H9 (cell line): ENCODE measurements at regions not wholly inside any gene's neighbourhood (a gene's known extent, or its start where the extent isn't known, plus 50 kb on each side); places are given as distances from the start of the nearest gene placed in this dataset.

Experiments used
- DNase-seq: peaks from one replicate; pipeline ENCODE4 v3.0.0-alpha.2; 2017
- H2AFZ ChIP-seq: one replicate; pipeline ENCODE4 v1.6.1; 2013; ENCODE audit warnings: mild to moderate bottlenecking, low read length, control low read depth, moderate library complexity
- H2AK5ac ChIP-seq: 2 replicates; pipeline ENCODE4 v1.6.1; 2013; ENCODE audit warnings: low read length, control low read depth, mixed read lengths; ENCODE audit not compliant: insufficient read length
- H2BK120ac ChIP-seq: one replicate; pipeline ENCODE4 v1.6.1; 2013; ENCODE audit warnings: low read depth, mild to moderate bottlenecking, low read length, control low read depth, inconsistent platforms; ENCODE audit not compliant: poor library complexity, severe bottlenecking
- H2BK12ac ChIP-seq: 2 replicates; pipeline ENCODE4 v1.6.1; 2013; ENCODE audit warnings: low read length, control low read depth, mixed read lengths, low read depth; ENCODE audit not compliant: insufficient read length
- H2BK15ac ChIP-seq: 2 replicates; pipeline ENCODE4 v1.6.1; 2013; ENCODE audit warnings: low read depth, low read length, control low read depth
- H2BK20ac ChIP-seq: one replicate; pipeline ENCODE4 v1.6.1; 2013; ENCODE audit warnings: low read depth, mild to moderate bottlenecking, low read length, control low read depth, inconsistent platforms; ENCODE audit not compliant: poor library complexity, severe bottlenecking
- H2BK5ac ChIP-seq: 2 replicates; pipeline ENCODE4 v1.6.1; 2013; ENCODE audit warnings: low read length, control low read depth, mixed read lengths; ENCODE audit not compliant: insufficient read length
- H3K14ac ChIP-seq: 2 replicates; pipeline ENCODE4 v1.6.1; 2013; ENCODE audit warnings: low read length, control low read depth; ENCODE audit not compliant: insufficient read depth
- H3K18ac ChIP-seq: 2 replicates; pipeline ENCODE4 v1.6.1; 2013; ENCODE audit warnings: low read depth, mild to moderate bottlenecking, mixed read lengths, low read length, control low read depth; ENCODE audit not compliant: insufficient read length
- H3K23ac ChIP-seq: 2 replicates; pipeline ENCODE4 v1.6.1; 2013; ENCODE audit warnings: low read length, control low read depth, mixed read lengths, low read depth; ENCODE audit not compliant: insufficient read length
- H3K23me2 ChIP-seq: 2 replicates; pipeline ENCODE4 v1.6.1; 2013; ENCODE audit warnings: low read depth, mild to moderate bottlenecking, mixed read lengths, low read length, control low read depth; ENCODE audit not compliant: insufficient read length, poor library complexity, severe bottlenecking
- H3K27ac ChIP-seq: 2 replicates; pipeline ENCODE4 v1.5.1; 2013; ENCODE audit warnings: low read length, control low read depth, mixed read lengths, low read depth; ENCODE audit not compliant: insufficient read length
- H3K27me3 ChIP-seq: 2 replicates; pipeline ENCODE4 v1.6.1; 2013; ENCODE audit warnings: low read length, control low read depth, inconsistent platforms; ENCODE audit not compliant: insufficient read depth
- H3K4ac ChIP-seq: 2 replicates; pipeline ENCODE4 v1.6.1; 2013; ENCODE audit warnings: low read depth, mild to moderate bottlenecking, control low read depth, inconsistent platforms, low read length, moderate library complexity
- H3K4me1 ChIP-seq: 2 replicates; pipeline ENCODE4 v1.6.1; 2013; ENCODE audit warnings: low read length, control low read depth, inconsistent platforms; ENCODE audit not compliant: insufficient read depth
- H3K4me2 ChIP-seq: 2 replicates; pipeline ENCODE4 v1.6.1; 2013; ENCODE audit warnings: low read length, control low read depth, mixed read lengths; ENCODE audit not compliant: insufficient read length, insufficient read depth
- H3K56ac ChIP-seq: 2 replicates; pipeline ENCODE4 v1.6.1; 2013; ENCODE audit warnings: low read depth, mild to moderate bottlenecking, mixed read lengths, low read length, control low read depth; ENCODE audit not compliant: insufficient read length
- H3K79me1 ChIP-seq: 2 replicates; pipeline ENCODE4 v1.6.1; 2013; ENCODE audit warnings: low read depth, mild to moderate bottlenecking, moderate library complexity, low read length, control low read depth, inconsistent platforms; ENCODE audit not compliant: insufficient read depth, poor library complexity, severe bottlenecking
- H3K79me2 ChIP-seq: 2 replicates; pipeline ENCODE4 v1.6.1; 2013; ENCODE audit warnings: low read length, control low read depth, inconsistent platforms; ENCODE audit not compliant: insufficient read depth
- H3K9ac ChIP-seq: 2 replicates; pipeline ENCODE4 v1.6.1; 2013; ENCODE audit warnings: low read length, control low read depth, mixed read lengths; ENCODE audit not compliant: insufficient read length; ENCODE audit errors: extremely low read depth
- H3K9me3 ChIP-seq: one replicate; pipeline ENCODE4 v1.6.1; 2013; ENCODE audit warnings: low read depth, low read length, inconsistent platforms; ENCODE audit not compliant: control insufficient read depth
- H3T11ph ChIP-seq: one replicate; pipeline ENCODE4 v1.6.1; 2013; ENCODE audit warnings: mild to moderate bottlenecking, low read length, control low read depth, inconsistent platforms
- H4K20me1 ChIP-seq: one replicate; pipeline ENCODE4 v1.6.1; 2013; ENCODE audit not compliant: control insufficient read depth, insufficient read length, insufficient read depth
- H4K5ac ChIP-seq: 2 replicates; pipeline ENCODE4 v1.6.1; 2013; ENCODE audit warnings: low read depth, mild to moderate bottlenecking, mixed read lengths, low read length, control low read depth; ENCODE audit not compliant: insufficient read length
- H4K8ac ChIP-seq: replicated peaks from 2 replicates; pipeline ENCODE4 v1.6.1; 2013; ENCODE audit warnings: low read length, control low read depth, mixed read lengths, low read depth; ENCODE audit not compliant: insufficient read length
- H4K91ac ChIP-seq: 2 replicates; pipeline ENCODE4 v1.6.1; 2013; ENCODE audit warnings: low read depth, mild to moderate bottlenecking, moderate library complexity, mixed read lengths, low read length, control low read depth; ENCODE audit not compliant: insufficient read length
- H3K27ac Mint-ChIP-seq, 3 experiments: 2 replicates in 2 of 3; 3 replicates in 1 of 3; pipeline ENCODE4 v1.8.0; 2020 to 2021; ENCODE audit warnings: mixed read lengths in 3 of 3, mild to moderate bottlenecking in 1 of 3, moderate library complexity in 1 of 3
- H3K27me3 Mint-ChIP-seq: 2 replicates; pipeline ENCODE4 v1.8.0; 2021; ENCODE audit warnings: low read depth, mild to moderate bottlenecking, moderate library complexity, mixed read lengths
- H3K36me3 Mint-ChIP-seq, 3 experiments: 2 replicates in 2 of 3; 3 replicates in 1 of 3; pipeline ENCODE4 v1.8.0; 2020 to 2021; ENCODE audit warnings: low read depth in 3 of 3, mixed read lengths in 3 of 3; ENCODE audit not compliant: insufficient read depth in 1 of 3
- H3K4me1 Mint-ChIP-seq, 2 experiments: 2 replicates each; pipeline ENCODE4 v1.8.0; 2020; ENCODE audit warnings: mixed read lengths in 2 of 2
- H3K4me3 Mint-ChIP-seq, 2 experiments: 2 replicates in 1 of 2; 3 replicates in 1 of 2; pipeline ENCODE4 v1.8.0; 2020 to 2021; ENCODE audit warnings: mild to moderate bottlenecking in 2 of 2, mixed read lengths in 2 of 2, moderate library complexity in 1 of 2
- H3K9me3 Mint-ChIP-seq, 2 experiments: 2 replicates in 1 of 2; 3 replicates in 1 of 2; pipeline ENCODE4 v1.8.0; 2020; ENCODE audit warnings: mild to moderate bottlenecking in 2 of 2, mixed read lengths in 2 of 2, moderate library complexity in 1 of 2
- WGBS: extraction: QIAGEN DNeasy Blood & Tissue Kit; methylation state at CpG from one replicate; pipeline ENCODE4 v1.1.7; 2013; ENCODE audit warnings: missing lambda C conversion rate, low lambda C conversion rate, mixed read lengths; ENCODE audit not compliant: insufficient read length; ENCODE audit errors: extremely low coverage; 5-methylcytosine and 5-hydroxymethylcytosine counted together
- TF ChIP-seq, protein P1 (sequence below): fragments of 200-600 bp; sonication (generic); conservative IDR thresholded peaks from 3 replicates; pipeline ENCODE4 v1.8.0; 2021; ENCODE audit warnings: antibody characterized with exemption, mild to moderate bottlenecking

DNA sequence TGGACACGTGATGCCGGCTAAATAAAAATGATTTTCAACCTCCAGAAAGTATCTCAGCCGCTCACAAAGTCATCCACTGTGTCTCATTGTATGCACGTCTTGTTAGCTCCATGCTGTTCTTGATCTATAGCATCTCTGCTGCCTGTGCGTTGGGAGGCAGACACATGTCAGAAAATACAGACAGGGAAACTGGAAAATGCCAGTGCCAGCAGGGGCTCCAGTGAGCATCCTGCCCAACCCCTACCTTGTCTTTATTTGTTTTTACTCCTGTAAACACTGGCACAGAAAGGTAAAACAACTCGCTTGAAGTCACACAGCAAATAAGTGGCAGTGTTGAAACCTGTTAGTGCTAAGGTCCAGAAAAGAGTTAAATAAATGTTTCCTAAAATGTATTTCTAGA, 208.1 kb upstream of the ASIC2 start:
- DNase-seq = no peak
- Histone ChIP-seq H4K20me1 (no peaks in the 10 kb centered on the region), H4K5ac (no peak overlapping the region), H3K79me2 (no peaks in the 10 kb centered on the region), H2BK5ac (no peak overlapping the region), H3K27ac (no peak overlapping the region), H2BK12ac (no peak overlapping the region), H2AFZ (no peak overlapping the region), H3K23me2 (no peaks in the 10 kb centered on the region), H3K23ac (no peak overlapping the region), H3K56ac (no peak overlapping the region), H2AK5ac (no peak overlapping the region), H3T11ph (no peak overlapping the region), H4K8ac (no peak overlapping the region), H3K4me1 (no peaks in the 10 kb centered on the region), H3K79me1 (no peaks in the 10 kb centered on the region), H3K27me3 (no peaks in the 10 kb centered on the region), H3K18ac (no peak overlapping the region), H4K91ac (no peak overlapping the region), H3K9me3 (no peaks in the 10 kb centered on the region), H2BK20ac (no peak overlapping the region), H2BK120ac (no peak overlapping the region), H2BK15ac (no peak overlapping the region), H3K14ac (no peak overlapping the region), H3K9ac (no peak overlapping the region), H3K4ac (no peak overlapping the region), H3K4me2 (no peak overlapping the region)
- WGBS = no CpG with 5 or more reads among the region's 6 CpGs
- Mint-ChIP-seq H3K36me3 (no peaks in the 10 kb centered on the region), H3K9me3 (no peaks in the 10 kb centered on the region; a peak in 1 of 5 replicates), H3K27me3 (peaks cover 17% of the 10 kb centered on the region), H3K4me1 (no peaks in the 10 kb centered on the region), H3K27ac (no peak overlapping the region), H3K4me3 (no peak overlapping the region)
- TF ChIP-seq, protein P1, sequence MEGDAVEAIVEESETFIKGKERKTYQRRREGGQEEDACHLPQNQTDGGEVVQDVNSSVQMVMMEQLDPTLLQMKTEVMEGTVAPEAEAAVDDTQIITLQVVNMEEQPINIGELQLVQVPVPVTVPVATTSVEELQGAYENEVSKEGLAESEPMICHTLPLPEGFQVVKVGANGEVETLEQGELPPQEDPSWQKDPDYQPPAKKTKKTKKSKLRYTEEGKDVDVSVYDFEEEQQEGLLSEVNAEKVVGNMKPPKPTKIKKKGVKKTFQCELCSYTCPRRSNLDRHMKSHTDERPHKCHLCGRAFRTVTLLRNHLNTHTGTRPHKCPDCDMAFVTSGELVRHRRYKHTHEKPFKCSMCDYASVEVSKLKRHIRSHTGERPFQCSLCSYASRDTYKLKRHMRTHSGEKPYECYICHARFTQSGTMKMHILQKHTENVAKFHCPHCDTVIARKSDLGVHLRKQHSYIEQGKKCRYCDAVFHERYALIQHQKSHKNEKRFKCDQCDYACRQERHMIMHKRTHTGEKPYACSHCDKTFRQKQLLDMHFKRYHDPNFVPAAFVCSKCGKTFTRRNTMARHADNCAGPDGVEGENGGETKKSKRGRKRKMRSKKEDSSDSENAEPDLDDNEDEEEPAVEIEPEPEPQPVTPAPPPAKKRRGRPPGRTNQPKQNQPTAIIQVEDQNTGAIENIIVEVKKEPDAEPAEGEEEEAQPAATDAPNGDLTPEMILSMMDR = no peak
